Hematopoietic multipotent progenitor cell (in vitro differentiated cells): ENCODE measurements at regions not wholly inside any gene's neighbourhood (a gene's known extent, or its start where the extent isn't known, plus 50 kb on each side); places are given as distances from the start of the nearest gene placed in this dataset.
"Not testable (repeated sequence)": the region's sequence is repeated elsewhere in the genome, so short reads cannot be mapped to it uniquely, and the experiment has no call there.

Experiments
- DNase-seq, 3 donors: peaks; one replicate each; pipeline ENCODE4 v3.0.0-alpha.2; 2011 to 2015; ENCODE audit warnings: low read depth in 2 of 3, low spot score in 2 of 3

DNA sequence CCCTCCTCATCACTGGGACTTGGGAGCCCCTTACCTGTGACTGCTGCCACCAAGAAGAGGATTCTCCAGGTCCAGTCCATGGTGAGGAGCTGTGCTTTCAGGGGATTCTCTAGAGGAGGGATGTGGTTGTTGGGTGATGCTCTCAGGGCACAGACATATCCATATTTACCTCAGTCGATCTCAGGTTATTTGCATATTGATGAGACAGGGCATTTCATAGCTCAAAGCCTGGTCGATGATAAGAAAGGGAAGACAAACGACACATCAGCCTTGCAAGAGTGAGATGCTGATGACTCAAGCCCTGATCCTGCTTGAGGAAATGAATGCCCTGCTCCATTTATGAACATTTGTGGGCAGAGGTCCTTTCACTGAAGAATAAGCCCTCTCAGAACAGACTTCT is 981.0 kb downstream of the TMEM121 start:
- no peak for DNase-seq

DNA sequence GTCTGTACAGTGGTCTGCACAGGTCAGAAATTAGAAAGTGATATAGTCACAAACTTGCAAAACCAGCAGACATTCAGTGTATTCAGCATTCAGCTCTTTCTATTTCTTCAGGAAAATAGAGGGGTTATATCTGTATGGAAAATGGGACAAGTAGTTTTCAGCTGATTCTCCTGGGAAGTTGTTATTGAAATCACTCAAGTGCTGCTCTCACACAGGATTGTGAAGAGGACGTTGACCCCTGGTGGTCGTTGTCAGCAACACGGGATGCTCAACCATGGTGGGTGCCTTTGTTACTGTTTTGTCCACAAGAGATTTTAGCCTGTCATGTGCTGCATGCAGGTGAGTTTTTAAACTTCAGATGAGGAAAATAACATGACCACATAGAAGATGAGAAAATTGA is 981.8 kb downstream of the TMEM121 start:
- peak in 1 of 3 donors; percentile 32 for DNase-seq

DNA sequence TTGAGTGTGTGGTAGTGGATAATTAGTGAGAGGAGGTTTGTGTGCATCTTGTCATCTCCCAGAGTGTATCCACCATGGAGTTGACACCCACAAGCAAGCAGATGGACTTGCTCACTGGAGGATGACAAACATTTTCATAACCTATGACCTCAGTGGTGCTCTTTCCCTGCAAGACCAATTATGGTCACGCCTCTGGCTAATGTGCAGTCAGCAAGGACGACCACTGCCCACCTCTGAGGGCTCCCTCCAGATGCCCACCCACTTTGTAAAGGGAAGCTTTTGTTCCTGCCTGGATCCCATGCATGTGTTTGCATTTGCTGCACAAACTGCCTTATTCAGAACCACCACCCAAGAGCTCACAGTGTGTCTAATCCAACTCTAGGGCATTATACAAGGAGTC is 982.8 kb downstream of the TMEM121 start:
- no peak for DNase-seq

DNA sequence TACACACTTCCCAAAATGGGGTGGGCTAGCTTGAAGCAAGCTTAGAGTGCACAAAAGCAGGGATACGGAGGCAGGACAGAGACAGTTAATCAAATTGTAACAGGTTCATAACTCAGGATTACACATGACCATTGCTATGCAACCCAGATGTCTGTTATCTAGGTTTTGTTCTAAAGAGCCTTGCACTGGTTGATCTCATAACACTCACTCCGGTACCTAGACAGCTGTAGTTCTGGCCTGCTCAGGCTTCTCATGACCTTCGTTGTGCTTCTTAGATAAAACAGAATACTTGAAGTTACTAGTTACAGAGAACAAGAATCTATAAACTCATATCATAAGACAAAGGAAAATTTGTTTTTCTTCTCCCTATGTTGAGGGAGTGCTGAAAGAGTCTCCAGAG is 983.4 kb downstream of the TMEM121 start:
- no peak for DNase-seq

DNA sequence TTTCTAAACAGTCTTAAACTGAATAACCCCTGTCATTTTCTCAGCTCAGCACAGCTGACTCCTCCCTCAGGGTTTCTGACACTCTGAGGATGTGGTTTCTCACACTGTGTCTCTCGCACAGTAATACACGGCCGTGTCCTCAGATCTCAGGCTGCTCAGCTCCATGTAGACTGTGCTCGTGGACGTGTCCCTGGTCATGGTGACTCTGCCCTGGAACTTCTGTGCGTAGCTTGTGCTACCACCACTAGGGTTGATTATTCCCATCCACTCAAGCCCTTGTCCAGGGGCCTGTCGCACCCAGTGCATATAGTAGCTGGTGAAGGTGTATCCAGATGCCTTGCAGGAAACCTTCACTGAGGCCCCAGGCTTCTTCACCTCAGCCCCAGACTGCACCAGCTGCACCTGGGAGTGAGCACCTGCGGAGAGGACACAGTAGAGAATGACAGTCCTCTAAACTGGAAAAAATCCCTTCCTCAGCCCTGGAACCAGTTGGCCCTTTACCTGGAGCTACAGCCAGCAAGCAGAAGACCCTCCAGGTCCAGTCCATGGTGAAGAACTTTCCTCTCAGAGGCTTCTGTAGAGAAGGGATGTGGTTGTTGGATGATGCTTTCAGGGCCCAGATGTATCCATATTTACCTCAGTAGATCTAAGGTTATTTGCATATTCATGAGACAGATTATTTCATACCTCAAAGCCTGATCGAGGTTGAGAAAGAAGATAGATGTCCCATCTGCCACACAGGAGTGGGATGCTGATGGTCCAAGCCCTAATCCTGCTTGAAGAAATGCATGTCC is 984.8 kb downstream of the TMEM121 start:
- peak in 1 of 3 donors; percentile 28 for DNase-seq

DNA sequence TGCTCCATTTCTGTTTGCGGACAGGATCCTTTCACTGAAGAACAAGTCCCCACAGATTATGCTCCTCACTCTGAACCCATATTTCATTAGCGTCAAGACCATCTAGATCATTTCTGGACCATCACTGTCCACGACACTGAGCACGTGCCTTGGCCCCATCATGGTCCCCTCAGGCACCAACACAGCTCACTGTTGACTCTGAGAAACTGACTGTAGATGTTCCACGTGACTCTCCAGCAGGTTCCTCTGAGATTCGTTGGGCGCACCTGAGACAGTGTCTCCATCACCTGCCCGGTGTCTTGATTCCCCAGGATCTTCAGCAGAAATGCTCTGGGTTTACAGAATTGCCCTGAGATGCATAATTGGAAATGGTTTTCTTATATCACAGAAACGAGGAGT is 985.4 kb downstream of the TMEM121 start:
- no peak for DNase-seq

DNA sequence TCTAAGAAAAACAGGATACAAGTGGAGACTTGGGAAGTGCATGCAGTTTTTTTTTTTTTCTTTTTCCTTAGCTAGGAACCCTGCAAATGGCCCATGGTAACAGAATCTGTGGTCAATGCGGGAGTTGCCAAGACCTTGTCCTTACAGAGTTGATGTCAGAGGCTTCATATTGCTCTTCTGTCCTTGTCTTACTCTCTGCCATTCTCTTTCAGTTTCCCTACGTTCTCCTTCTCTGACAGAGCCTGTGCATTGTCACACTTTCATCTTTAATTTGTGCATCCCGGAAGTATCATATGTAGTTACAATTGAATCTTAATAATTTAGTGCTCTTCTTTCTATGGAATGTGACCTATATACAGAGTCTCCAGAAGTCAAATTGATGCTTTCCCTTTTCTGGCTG is 986.9 kb downstream of the TMEM121 start:
- no peak for DNase-seq

DNA sequence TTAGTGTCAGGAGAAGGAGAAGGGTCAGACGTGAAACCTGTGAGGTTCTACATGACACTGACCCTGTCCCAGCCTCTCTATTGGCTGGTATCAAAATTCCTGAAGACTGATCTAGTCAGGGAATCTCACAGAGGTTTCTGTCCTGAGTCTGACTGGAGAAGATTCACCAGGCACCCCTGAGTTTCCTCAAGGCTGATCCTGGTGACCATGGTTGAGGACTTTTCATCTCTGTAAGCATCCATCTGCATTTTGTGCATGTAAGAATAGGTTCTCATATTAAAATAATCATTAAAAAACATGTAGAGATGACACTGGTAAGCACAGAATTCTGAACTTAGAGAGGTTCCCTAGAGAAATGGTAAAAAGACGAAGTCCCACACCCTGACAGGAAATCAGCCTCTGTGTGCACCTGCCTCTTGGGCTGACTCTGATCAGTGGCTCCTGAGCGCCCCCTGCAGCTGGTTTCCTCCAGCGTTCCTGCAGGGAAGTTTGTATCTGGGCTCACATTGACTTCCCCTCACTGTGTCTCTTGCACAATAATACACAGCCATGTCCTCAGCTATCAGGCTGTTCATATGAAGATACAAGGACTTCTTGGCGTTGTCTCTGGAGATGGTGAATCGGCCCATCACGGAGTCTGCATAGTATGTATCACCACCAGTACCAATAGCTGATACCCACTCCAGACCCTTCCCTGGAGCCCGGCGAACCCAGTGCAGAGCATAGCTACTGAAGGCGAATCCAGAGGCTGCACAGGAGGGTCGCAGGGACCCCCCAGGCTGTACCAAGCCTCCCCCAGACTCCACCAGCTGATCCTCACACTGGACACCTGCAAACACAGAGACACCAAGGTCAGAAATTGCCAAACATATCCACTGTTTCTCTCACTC is 991.9 kb downstream of the TMEM121 start:
- DNase-seq: peak; percentile 44 to 85 (median 64)

DNA sequence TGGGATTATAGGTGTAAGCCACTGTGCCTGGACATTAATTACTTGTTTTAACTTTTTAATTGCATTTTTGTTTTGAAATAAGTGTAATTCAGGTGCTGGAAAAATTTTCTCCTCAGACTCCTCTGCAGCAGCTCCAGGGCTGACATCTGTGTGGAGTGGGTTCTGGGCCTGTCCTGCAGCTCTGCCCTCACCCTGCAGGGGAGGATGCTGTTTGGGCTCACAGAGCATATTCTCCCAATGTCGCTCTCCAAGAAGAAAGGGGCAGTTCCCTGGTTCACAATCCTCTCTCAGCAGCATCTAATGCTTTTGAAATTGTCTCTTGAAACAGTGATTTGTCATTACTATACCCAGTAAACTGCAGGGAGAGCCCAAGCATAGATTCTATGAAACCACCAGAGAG is 995.7 kb downstream of the TMEM121 start:
- DNase-seq: not testable (repeated sequence)

DNA sequence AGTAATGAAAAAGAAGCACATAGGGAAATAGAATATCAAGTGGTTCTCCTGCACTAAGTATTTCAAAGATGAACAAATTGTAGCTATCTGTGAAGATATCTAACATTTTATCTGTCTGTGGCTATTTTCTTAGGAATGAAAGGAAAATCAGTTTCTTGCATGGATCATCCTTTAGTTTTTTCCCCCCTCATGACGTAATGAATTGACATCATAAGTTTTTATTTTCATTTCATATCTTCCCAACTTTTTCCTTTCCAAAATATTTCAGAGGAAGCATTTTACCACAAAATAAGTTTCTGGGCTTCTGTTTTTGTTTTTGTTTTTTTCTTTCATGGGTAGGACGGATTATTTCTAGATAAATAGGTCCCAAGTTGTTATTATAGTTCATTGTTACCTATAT is 996.6 kb downstream of the TMEM121 start:
- no peak for DNase-seq

DNA sequence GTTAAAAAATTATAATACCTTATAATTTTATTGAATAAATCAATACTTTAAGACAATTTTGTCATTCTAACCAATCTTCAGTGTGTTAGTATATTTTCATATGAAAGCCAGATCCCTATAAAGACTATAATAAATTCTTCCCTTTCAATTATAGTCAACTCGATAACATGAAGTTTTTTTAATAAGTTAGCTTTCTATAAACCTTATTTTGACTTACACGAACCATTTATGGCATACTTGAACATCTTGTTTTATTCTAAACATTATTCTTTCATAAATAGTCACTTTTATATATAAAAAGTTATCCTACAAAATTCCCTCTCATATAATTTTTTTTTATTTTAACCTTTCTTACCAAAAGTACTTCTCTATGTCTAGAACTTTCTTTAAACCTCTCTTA is 1002.3 kb downstream of the TMEM121 start:
- DNase-seq: no peak

DNA sequence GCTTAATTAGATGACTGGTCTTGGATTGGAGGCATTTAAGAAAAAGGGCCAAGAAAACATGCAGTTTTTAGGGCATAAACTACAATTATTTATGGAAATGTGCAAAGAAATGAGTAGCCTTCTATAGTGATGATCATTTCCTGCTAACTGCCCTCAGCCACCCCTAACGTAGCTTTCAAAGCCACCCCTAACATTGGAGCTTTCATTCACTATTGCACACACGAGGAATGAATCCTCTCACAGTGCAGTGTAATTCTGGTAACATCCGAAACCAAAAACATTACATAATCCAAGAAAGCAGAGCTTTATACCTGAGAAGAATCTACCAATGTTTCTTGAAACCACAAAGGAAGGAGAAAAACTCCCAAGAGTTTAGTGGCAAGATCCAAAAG is 1003.6 kb downstream of the TMEM121 start:
- DNase-seq: no peak

DNA sequence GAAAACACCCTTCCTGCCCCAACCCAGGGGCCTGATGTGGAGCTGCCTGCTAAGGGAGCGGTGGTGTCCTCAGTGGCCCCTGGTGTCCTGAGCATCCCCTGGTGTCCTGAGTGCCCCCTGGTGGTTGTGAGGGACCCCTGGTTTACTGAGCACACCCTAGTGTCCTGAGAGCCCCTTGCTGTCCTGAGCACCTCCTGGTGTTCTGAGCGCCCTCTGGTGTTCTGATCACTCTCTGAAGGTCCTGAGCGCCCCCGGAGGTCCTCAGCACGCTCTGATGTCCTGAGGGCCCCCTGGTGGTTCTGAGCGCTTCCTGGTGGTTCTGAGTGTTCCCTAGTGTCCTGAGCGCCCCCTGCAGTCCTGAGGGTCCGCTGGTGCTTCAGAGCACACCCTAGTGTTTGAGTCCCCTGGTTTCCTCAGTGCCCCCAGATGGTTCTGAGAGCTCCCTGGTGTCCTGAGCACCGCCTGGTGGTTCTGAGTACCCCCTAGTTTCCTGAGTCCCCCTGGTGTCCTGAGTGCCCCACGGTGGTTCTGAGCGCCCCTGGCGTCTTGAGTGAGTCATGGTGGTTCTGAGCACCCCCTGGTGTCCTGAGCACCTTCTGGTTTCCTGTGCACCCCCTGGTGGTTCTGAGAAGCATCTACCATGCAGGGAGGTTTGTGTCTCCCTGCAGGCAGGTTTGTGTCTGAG is 1004.2 kb downstream of the TMEM121 start:
- DNase-seq: peak in 2 of 3 donors; percentile 51 to 53

DNA sequence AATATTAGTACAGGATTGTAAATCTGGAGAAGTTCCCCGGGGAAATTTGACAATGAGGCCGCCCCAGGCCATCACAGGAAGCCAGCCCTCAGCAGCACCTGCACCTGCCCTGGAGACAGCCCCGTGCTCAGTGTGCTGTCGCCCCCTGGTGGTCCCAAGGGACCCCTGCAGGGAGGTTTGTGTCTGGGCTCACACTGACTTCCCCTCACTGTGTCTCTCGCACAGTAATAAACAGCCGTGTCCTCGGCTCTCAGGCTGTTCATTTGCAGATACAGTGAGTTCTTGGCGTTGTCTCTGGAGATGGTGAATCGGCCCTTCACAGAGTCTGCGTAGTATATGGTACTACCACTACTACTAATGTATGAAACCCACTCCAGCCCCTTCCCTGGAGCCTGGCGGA is 1011.2 kb downstream of the TMEM121 start:
- DNase-seq: peak in 1 of 3 donors; percentile 36

DNA sequence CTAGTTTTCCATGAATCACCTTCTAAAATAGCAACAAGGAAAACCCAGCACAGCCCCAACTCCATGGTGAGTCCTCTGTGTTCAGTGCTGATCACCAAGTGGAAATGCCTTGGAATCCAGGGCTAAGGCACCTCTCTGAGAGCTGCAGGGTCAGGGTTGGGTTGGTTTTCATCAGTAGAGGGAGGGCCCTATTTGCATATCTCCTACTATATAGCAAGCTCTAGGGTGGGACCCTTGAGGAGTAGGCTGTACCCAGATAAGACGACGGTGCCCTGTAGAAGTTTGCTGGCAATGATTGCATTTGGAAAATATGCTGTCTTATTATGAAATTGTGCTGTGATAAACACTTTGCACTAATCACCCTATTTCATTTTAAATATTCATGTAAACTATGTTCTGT is 1011.8 kb downstream of the TMEM121 start:
- DNase-seq: no peak

DNA sequence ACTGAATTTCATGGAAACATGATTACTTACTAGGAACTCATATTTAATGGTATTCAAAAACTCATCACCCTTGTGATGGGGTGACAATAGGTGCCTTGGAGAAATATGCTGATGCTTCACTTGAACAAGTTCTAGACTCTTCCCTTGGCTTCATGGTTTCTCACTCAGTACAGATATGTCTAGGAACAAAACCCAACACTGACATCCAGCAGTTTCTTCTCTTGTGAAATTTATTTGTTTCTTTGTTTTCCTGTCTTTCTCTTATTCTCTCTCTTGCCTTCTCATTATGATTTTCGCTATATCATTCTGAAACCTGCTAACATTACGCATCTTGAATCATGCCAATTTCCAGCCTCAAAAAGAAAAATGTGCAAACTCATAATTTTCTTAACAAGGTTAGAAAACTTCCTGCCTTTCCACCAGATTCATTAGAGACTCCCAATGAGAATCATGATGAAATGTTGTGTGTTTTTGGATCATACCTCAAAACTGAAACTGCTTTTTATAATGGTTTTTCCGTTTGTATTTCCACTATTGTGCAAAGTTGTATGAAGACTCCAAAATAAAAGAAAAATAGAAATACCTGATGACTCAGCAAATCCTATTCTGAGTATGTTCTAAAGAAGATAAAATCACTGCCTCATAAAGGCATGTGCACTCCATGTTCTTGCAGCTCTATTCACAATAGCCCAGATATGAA is 1021.5 kb downstream of the TMEM121 start:
- peak in 1 of 3 donors; percentile 26 for DNase-seq

DNA sequence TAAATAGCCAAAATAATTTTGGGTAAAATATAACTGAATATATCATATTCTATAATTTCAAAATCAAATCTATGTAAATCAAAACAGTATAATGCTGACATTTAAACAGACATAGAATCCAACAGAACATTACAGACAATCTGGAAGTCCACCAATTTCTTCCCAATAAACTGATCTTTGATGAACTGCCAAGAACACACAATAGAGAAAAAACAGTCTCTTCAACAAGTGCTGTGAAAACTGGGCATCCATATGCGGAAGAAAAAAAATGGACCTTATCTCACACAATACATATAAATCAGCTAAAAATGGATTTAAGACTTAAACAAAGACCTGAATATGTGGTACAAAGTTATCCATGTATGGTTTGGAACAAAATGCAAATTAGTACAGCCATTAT is 1022.7 kb downstream of the TMEM121 start:
- DNase-seq: no peak

DNA sequence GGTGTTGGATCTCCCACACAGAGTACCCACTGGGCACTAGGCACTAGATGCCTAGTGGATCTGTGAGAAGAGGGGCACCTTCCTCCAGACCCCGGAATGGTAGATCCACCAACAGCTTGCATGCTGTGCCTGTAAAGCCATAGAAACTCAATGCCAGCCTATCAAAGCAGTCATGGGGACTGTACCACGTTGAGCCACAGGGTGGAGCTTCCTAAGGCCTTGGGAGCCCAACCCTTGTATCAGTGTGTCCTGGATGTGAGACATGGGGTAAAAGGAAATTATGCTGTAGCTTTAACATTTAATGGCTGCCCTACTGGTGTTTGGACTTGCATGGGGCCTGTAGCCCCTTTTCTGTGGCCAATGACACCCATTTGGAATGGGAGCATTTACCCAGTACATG is 1024.9 kb downstream of the TMEM121 start:
- DNase-seq: peak in 1 of 3 donors; percentile 18

DNA sequence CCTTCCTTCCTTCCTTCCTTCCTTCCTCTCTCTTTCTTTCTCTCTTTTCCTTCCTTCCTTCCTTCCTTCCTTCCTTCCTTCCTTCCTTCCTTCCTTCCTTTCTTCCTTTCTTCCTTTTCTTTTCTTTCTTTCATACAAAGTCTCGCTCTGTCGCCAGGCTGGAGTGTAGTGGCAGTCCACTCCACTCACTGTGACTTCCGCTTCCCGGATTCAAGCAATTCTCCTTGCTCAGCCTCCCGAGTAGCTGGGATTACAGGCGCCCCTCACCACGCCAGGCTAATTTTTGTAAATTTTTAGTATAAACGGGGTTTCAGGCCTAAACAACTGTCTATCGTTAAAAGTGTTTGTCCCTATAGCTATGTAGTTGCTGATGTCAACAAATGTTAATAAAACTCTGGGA is 1029.8 kb downstream of the TMEM121 start:
- DNase-seq: not testable (repeated sequence)

DNA sequence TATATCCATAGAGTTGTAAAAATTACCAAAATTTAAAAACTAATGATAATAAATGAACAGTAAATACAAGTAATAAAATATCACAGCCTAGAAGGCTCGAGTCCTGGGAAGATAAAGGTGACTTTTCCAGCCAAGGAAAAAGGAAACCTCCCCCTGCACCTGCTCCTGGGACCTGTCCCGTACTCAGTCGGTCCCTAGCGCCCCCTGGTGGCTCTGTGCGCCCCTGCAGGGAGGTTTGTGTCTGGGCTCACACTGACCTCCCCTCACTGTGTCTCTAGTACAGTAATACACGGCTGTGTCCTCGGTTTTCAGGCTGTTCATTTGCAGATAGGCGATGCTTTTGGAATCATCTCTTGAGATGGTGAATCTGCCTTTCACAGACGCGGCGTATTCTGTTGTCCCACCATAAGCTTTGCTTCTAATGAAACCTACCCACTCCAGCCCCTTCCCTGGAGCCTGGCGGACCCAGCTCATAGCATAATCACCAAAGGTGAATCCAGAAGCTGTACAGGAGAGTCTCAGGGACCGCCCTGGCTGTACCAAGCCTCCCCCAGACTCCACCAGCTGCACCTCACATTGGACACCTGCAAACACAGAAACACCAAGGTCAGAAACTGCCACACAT is 1030.4 kb downstream of the TMEM121 start:
- peak; percentile 37 to 75 (median 50) for DNase-seq
